NCI-H2227 (cell line): ENCODE measurements at regions not wholly inside any gene's neighbourhood (a gene's known extent, or its start where the extent isn't known, plus 50 kb on each side); places are given as distances from the start of the nearest gene placed in this dataset.
"Not testable (repeated sequence)": the region's sequence is repeated elsewhere in the genome, so short reads cannot be mapped to it uniquely, and the experiment has no call there.

Source experiments
- DNase-seq: peaks from one replicate; lab custom pipeline; 2025; ENCODE audit not compliant: unreplicated experiment; lab: John Stamatoyannopoulos, UW

DNA sequence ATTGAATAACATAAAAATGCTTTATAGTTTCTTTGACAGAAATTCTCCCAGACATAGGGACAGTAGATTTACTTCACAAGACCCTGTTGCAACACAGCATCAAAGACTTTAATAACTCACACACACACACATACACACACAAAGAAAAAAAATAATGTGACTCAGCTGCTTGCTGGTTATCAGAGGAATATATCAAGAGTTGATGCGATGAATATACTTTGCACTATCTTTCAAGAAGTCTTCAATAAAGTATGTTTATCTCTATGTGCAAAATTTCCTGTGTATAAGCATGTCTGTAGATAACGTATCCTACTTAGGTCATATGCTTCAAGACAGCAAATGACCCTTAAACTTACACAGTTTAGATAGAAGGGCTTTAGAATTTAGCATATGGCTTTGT, 243.1 kb downstream of the ARL4A start:
- no peak for DNase-seq

- DNase-seq = not testable (repeated sequence)
These were observed 244.0 kb downstream of the ARL4A start for GRCh38 chr7:12931465-12931864.

GRCh38 chr7:12939694-12940093, 252.3 kb downstream of the ARL4A start:
- DNase-seq = no peak

- DNase-seq = no peak
These were observed 254.1 kb downstream of the ARL4A start for GRCh38 chr7:12941512-12941911.

- peak; percentile 22 for DNase-seq
These were observed 255.2 kb downstream of the ARL4A start for GRCh38 chr7:12942609-12943008.

- DNase-seq = no peak
These were observed 256.3 kb downstream of the ARL4A start for GRCh38 chr7:12943781-12944180.

GRCh38 chr7:12945901-12946300, 258.5 kb downstream of the ARL4A start:
- DNase-seq = no peak

- DNase-seq = no peak
These were observed 260.0 kb downstream of the ARL4A start for GRCh38 chr7:12947465-12947864.

GRCh38 chr7:12949060-12949931, 261.9 kb downstream of the ARL4A start:
- no peak for DNase-seq

DNA sequence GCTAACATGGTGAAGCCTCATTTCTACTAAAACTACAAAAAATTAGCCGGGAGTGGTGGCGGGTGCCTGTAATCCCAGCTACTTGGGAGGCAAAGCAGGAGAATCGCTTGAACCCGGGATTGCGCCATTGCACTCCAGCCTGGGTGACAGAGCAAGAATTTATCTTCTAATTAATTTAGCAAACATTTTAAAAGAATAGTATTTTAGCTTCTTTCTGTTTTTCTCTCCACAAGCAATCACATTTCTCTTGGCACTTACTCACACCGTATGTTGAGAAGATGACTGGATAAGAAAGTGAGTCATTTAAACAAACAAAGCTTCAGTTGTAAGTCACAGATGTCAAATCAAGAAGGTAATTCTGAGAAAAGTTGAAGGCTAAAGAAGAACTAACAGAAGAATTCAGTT, 264.0 kb downstream of the ARL4A start:
- DNase-seq = no peak

DNA sequence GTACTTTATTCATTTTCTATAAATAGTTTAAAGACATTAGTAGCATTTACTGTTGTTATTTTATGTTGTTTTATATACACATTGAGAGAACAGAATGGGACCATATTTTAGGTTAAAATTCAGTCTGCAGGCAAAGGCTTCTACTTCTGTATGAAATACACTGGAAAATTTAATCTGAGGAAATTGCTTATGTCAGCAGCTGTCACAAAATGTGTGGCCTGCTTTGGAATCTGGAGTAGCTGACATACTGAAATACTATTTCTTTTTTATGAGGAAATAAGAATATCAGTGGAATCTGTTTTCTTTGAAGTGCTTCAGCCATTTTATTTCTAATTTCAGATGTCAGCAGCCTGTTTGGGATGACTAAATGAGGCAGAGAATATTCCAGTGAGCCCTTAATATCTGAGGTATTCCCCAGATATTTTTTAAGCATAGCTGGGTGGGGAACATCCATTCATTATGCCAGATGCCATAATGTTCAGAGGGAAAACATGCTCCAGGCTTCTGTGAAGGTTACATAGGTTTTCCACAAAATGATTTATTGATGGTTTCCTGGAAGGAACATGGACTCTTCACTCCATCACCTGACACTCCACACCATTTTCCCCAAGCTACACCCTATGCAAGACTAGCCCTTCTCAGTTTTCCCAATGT, 267.1 kb downstream of the ARL4A start:
- no peak for DNase-seq

- no peak for DNase-seq
These were observed 270.1 kb downstream of the ARL4A start for GRCh38 chr7:12957487-12957886.

- DNase-seq = no peak
These were observed 274.6 kb downstream of the ARL4A start for GRCh38 chr7:12961910-12962480.

DNA sequence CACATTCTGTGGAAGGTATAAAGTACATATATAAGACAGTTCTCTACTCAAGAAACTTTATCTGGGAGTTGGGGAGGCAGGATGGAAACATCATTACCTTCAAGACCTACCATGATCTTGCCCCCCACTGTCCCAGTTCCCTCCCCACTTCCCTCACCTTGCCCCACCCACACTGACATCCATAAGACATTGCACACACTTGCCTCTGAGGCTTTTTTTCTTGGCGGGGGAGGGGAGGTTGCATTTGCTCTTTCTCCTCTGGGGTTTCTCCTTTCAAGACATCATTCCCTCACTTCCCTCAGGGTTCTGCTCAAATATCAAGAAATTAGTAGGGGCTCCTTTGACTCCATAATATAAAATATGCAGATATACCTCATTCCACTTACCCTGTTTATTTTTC, 276.0 kb downstream of the ARL4A start:
- no peak for DNase-seq

- no peak for DNase-seq
These were observed 277.4 kb downstream of the ARL4A start for GRCh38 chr7:12964836-12965235.

DNA sequence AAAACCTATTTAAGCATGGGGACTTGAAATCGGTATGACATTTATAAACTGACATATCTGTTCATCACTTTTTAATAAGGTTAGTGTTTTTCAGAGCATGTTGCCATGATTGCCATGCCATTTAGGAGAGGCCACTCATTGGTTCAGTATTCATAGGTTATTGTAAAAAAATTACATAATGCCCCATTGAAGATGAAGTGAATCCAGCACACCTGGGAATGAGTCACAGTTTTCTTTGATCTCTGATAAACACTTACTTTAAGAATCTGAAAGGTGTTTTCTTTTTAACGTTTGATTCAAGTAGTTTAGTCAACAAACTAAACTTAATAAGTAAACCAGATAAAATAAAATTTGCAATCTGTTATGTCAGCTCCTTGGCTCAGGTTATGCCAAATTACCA, 278.3 kb downstream of the ARL4A start:
- no peak for DNase-seq

- DNase-seq = no peak
These were observed 279.9 kb downstream of the ARL4A start for GRCh38 chr7:12967322-12967721.

- DNase-seq = no peak
These were observed 281.5 kb downstream of the ARL4A start for GRCh38 chr7:12968836-12969422.

GRCh38 chr7:12970626-12971025, 283.2 kb downstream of the ARL4A start:
- DNase-seq = no peak

- no peak for DNase-seq
These were observed 287.2 kb downstream of the ARL4A start for GRCh38 chr7:12974451-12975166.

DNA sequence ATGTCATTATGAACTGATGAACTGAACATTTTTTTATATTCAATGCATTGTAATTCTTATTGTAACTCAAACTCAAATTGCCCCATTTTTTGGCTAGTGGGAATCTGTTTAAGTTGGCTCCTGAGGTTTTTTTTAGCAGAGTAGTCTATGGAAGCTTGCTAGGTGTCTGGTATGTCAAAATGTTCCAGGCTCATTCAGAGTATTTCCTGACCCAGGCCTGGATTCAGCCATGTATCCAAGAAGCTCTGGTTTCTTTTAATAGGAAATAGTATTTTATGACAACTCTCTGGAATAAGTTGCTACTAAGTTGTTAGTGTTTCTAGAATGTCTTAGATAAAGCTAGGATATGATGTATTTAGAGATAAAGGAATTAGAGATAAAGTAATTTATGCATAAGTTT, 288.0 kb downstream of the ARL4A start:
- no peak for DNase-seq
